ENCODE measurements at regions not wholly inside any gene's neighbourhood (a gene's known extent, or its start where the extent isn't known, plus 50 kb on each side); places are given as distances from the start of the nearest gene placed in this dataset.
"Not testable (repeated sequence)": the region's sequence is repeated elsewhere in the genome, so short reads cannot be mapped to it uniquely, and the experiment has no call there.

GRCh38 chr17:70288540-70289290, 119.4 kb downstream of the KCNJ2 start:
- no peak for DNase-seq

GRCh38 chr17:70290770-70291169, 121.4 kb downstream of the KCNJ2 start:
- no peak for DNase-seq

- no peak for DNase-seq
These were observed 123.0 kb downstream of the KCNJ2 start for GRCh38 chr17:70292366-70292765.

GRCh38 chr17:70293564-70294310, 124.4 kb downstream of the KCNJ2 start:
- not testable (repeated sequence) for DNase-seq

- no peak for DNase-seq
These were observed 126.0 kb downstream of the KCNJ2 start for GRCh38 chr17:70295329-70295728.

GRCh38 chr17:70295731-70296130, 126.4 kb downstream of the KCNJ2 start:
- no peak for DNase-seq

- DNase-seq = no peak
These were observed 127.1 kb downstream of the KCNJ2 start for GRCh38 chr17:70296456-70296855.

- DNase-seq = no peak
These were observed 128.1 kb downstream of the KCNJ2 start for GRCh38 chr17:70297397-70297796.

- no peak for DNase-seq
These were observed 129.7 kb downstream of the KCNJ2 start for GRCh38 chr17:70298929-70299531.

- no peak for DNase-seq
These were observed 138.3 kb downstream of the KCNJ2 start for GRCh38 chr17:70307430-70308225.

- DNase-seq = no peak
These were observed 139.3 kb downstream of the KCNJ2 start for GRCh38 chr17:70308618-70309017.

GRCh38 chr17:70310221-70310672, 140.9 kb downstream of the KCNJ2 start:
- no peak for DNase-seq

GRCh38 chr17:70313086-70313852, 143.9 kb downstream of the KCNJ2 start:
- DNase-seq = no peak

GRCh38 chr17:70314096-70314495, 144.8 kb downstream of the KCNJ2 start:
- no peak for DNase-seq

GRCh38 chr17:70314506-70314905, 145.2 kb downstream of the KCNJ2 start:
- DNase-seq = no peak

GRCh38 chr17:70317421-70317820, 148.1 kb downstream of the KCNJ2 start:
- DNase-seq = no peak

- DNase-seq = no peak
These were observed 148.7 kb downstream of the KCNJ2 start for GRCh38 chr17:70318051-70318450.

- no peak for DNase-seq
These were observed 150.2 kb downstream of the KCNJ2 start for GRCh38 chr17:70319516-70319915.

GRCh38 chr17:70320673-70321345, 151.5 kb downstream of the KCNJ2 start:
- no peak for DNase-seq

GRCh38 chr17:70321352-70321751, 152.0 kb downstream of the KCNJ2 start:
- DNase-seq = no peak

GRCh38 chr17:70323269-70323668, 153.9 kb downstream of the KCNJ2 start:
- DNase-seq = no peak

GRCh38 chr17:70324031-70324430, 154.7 kb downstream of the KCNJ2 start:
- DNase-seq = no peak

Data from NCI-H1048 (cell line).